Lower leg skin (tissue), 3 donors: ENCODE measurements at regions not wholly inside any gene's neighbourhood (a gene's known extent, or its start where the extent isn't known, plus 50 kb on each side); places are given as distances from the start of the nearest gene placed in this dataset.

Experiments
- POLR2A ChIP-seq, 2 donors: fragments of 450-650 bp; IDR thresholded peaks; one replicate each; pipeline ENCODE4 v1.6.1; 2016 to 2017; ENCODE audit warnings: antibody characterized with exemption in 2 of 2, mild to moderate bottlenecking in 1 of 2, moderate library complexity in 1 of 2
- TF ChIP-seq, protein P1 (sequence below), 3 donors: fragments of 450-650 bp; IDR thresholded peaks; one replicate each; pipeline ENCODE4 v1.5.1; 2016; ENCODE audit warnings: antibody characterized with exemption in 3 of 3, mild to moderate bottlenecking in 3 of 3, moderate library complexity in 2 of 3

DNA sequence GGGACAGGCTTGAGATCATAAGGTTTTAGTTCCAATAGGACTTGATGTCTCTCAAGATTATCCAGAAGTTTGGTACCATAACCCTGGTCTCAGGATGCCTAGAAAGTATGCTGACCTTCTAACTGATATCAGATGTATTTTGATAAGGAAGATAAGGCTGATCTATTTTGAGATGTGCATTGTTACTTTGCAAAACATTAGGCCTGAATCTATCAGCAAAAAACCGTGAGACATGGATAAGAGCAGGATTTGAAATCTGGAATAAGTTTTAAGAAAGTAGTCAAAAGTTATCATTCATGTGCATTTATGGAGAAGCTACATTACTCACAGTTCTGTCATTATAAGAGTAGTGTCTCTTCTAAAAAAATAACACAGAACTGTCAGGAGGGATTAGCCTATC lies 467.1 kb upstream of the HS3ST1 start:
- TF ChIP-seq, protein P1, sequence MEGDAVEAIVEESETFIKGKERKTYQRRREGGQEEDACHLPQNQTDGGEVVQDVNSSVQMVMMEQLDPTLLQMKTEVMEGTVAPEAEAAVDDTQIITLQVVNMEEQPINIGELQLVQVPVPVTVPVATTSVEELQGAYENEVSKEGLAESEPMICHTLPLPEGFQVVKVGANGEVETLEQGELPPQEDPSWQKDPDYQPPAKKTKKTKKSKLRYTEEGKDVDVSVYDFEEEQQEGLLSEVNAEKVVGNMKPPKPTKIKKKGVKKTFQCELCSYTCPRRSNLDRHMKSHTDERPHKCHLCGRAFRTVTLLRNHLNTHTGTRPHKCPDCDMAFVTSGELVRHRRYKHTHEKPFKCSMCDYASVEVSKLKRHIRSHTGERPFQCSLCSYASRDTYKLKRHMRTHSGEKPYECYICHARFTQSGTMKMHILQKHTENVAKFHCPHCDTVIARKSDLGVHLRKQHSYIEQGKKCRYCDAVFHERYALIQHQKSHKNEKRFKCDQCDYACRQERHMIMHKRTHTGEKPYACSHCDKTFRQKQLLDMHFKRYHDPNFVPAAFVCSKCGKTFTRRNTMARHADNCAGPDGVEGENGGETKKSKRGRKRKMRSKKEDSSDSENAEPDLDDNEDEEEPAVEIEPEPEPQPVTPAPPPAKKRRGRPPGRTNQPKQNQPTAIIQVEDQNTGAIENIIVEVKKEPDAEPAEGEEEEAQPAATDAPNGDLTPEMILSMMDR (IDR thresholded peaks at IDR 0.05), result no peak
- no peak for TF ChIP-seq POLR2A (IDR thresholded peaks at IDR 0.05)
